Muscle of back (tissue), 3 donors: ENCODE measurements at regions not wholly inside any gene's neighbourhood (a gene's known extent, or its start where the extent isn't known, plus 50 kb on each side); places are given as distances from the start of the nearest gene placed in this dataset.

Source experiments
- DNase-seq, 3 donors: peaks; one replicate each; pipeline versions ENCODE4 v3.0.0 to v3.0.0-alpha.2; 2013

DNA sequence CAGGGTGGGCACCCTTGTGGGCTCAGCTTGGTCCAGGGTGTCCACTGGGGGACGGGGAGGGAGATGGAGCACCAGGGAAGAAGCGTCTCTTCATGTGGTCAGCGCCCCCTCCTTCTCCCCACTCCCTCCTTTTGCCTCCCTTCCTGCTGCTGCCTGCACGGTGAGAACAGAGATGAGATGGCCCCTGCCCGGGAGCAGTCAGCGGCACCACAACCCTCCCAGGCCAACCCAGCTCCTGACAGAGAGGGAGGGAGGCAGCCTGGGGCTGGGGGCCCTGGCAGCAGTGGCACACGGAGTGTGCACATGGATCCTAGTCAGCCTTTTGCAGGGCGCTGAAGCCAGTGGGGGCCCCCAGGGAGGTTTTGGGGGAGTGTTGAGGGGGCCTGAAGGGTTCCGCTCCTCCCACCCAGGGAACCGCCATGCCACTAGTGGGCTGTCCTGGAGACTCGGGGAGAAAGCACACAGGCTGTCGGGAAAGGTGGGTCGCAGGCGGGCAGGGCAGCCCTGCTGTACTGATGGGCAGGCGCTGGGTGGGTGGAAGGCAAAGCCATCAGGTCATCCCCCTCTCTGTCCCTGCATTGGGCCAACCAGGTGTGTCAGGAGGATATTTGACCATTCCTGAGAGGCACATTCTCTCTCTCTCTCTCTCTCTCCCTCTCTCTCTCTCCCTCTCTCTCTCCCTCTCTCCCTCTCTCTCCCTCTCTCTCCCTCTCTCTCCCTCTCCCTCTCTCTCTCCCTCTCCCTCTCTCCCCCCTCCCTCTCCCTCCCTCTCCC is 94.3 kb upstream of the BHLHE23 start:
- DNase-seq = no peak

DNA sequence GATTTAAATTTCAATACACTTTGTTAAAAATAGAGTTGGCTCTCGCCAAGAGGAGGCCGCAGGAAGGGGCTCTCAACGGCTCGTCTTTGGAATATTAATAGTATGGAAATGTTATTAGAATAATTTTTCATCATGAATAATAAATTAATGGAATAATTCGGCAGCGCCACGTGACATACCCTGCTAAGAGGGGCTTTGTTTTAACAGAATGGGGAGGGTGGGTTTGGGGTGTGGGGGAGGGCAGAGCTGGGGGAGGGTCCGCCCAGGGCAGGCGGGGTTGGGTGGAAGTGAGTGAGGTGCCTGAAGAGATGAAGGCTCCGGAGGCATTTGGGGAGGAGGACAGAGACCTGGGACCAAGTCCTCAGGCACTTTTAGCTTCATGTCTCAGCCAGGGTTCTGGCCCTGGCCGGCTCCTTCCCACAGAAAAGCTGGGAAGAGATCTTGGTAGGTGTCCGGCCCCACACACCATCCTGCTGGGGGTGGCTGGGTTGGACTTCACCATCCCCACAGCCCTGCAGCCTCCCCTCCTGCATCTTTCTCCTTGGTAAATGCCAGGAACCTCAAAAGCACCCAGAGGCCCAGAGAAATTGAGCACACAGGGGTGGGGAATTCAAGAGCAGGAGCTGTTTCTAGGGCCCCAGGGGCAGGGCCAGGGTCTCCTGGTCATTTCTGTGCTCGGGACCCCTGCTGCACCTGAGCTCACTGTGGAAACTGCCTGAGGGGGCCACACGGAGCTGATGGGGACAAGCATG is 93.6 kb upstream of the BHLHE23 start:
- DNase-seq = no peak

DNA sequence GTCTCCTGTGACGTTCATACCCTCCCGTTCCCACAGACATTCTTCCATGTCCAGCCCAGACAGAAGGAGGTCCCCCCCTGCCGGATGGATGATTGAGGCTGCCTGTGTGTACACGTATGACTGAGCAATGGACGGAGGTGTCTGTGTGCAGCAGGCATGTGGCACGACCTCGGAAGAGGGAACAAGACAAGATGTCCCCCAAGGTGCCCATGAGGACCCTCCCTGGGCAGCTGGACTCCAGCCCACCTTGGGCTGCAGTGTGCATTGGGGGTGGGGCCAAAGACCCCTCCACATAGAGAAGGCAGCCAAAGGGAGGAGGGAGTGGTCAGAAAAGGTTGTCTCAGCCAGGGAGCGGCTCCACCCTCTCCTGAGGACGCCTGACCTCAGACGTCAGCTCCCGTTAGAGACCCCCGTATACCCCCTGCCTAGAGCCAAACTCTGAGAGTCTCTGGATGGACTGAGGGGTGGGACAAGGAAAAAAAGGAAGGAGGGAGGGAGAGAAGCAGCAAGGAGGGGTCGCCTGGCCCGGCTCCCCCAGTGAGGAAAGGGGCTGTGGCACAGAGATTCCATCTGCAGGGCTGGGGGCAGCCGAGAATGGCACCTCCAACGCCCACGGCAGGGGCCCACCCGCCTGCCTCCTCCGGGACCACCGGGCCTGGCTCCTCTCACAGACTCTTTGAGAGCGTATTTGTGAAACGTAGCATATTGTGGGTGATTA is 92.9 kb upstream of the BHLHE23 start:
- DNase-seq = no peak

- no peak for DNase-seq
These were observed 91.5 kb upstream of the BHLHE23 start for GRCh38 chr20:63098195-63098810.

- no peak for DNase-seq
These were observed 90.6 kb upstream of the BHLHE23 start for GRCh38 chr20:63097336-63097831.

DNA sequence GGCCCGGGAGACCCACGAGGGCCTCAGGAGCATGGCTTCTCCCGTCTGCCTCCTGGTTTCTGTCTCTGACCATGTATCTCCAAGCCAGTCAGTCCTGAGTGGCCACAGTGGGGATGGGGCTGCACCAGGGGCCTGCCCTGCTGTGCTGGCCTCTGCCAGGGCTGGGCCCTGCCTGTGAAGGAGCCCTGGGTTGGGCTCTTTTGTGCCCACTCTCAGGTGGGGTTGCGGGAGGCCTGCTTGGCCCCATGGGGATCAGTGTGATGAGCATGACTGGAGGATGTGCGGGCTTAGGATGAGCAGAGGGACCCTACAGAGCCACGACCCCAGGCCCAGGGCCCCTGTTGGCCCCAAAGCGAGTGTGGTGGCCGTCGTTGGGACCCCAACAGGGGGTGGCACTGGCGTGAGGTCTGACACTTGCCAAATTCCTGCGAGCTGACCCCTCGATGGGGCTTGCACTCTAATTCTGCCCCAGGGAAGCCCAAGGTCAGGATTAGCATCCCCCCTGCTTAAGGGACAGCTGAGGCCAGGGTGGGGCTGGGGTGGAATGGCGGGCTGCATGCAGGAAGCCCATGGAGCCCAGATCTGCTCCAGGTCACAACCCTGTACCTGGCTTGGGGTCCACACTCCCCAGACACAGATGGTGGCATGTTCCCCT is 90.0 kb upstream of the BHLHE23 start:
- no peak for DNase-seq

- no peak for DNase-seq
These were observed 89.2 kb upstream of the BHLHE23 start for GRCh38 chr20:63095718-63096654.

DNA sequence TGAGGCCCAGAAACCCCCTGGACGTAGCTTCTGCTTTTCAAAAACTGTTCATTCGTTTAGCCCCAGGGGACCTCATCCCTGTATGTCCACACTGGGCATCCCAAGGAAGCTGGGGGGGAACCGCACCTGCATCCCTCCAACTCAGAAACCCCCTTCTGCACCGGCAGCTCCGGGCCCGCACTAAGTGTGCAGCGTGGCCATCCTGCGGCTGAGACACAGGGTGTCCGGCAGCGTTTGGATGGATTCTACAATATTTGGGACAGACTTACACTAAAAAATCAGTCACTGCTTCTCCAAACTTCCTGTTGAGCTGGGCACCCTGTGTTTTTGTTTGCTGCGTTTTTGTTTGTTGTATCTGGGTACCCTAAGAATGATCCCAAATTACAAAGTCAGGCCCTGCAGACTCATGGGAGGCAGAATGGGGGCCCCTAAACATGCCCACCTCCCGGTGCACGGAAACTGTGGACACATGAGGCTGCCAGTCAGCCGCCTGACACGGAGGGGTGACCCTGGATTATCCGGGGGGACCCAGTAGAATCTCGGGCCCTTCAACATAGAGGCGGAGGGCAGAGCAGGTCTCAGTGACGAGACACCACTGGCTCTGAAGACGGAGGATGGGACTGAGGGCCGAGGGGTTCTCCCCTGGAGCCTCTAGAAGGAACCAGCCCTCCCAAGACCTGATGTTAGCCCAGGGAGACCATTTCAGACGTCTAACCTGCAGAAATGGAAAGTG is 88.2 kb upstream of the BHLHE23 start:
- no peak for DNase-seq

DNA sequence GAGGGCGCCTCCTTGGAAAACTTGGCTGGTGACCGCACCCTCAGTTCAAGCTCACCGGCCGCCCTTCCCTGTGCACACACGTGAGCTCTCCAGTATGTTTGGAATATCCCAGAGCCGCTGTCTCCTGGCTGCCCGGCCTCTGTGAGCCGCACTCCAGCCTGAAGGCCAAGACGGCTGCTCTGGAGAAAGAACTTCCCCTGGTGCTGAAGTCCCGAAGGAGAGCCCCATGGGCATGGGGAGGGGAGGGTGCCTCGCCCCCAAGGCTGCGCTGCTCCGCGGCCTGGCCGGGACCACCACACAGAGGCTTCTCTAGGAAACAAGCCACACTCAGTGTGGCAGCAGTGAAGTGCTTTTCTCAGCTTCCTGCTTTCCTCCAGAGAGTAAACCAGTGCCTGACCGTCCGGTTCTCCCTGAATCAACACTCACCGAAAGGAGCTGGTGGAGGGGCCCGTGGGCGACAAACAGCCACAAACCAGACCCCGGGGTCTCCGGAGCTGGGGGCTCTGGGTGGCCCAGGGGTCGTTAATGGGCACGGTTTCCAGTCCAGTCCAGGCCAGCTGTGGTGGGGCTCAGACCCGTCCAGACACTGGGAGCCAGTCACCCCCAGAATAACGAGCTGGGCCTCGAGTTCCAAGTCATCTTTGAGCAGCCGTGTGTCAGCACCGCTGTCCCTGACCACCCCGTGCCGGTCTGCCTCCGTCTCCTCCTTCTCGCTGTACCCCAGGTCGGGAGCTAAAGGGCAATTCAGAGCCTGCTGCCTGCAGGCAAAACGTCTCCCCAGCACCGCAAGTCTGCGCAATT is 87.4 kb upstream of the BHLHE23 start:
- DNase-seq = no peak

DNA sequence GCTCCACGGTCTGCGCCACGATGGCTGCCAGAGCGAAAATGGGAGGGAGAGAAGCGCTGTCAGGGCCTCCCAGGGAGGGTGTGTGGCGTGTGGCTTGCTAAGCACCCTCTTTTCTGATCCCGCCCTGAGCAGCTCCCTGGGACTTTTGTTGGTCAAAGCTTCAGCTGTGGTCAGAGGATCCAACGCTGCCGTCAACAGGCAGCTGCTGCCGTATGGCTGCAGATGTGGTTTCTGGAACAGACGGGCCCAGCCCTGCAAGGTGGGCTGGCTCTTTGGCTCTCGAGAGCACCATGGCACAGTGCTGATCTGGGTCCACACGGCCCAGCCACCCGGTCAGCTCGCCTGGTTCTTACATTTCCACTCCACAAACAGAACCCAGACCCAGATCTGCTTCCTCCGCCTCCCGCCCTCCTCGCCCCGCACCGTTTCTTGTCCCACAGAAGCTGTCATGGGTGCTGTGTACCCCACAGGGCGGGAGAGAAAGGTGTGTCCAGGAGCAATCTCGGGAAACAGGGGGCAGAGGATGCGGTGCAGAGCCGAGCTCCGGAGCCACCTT is 86.0 kb upstream of the BHLHE23 start:
- DNase-seq = no peak

DNA sequence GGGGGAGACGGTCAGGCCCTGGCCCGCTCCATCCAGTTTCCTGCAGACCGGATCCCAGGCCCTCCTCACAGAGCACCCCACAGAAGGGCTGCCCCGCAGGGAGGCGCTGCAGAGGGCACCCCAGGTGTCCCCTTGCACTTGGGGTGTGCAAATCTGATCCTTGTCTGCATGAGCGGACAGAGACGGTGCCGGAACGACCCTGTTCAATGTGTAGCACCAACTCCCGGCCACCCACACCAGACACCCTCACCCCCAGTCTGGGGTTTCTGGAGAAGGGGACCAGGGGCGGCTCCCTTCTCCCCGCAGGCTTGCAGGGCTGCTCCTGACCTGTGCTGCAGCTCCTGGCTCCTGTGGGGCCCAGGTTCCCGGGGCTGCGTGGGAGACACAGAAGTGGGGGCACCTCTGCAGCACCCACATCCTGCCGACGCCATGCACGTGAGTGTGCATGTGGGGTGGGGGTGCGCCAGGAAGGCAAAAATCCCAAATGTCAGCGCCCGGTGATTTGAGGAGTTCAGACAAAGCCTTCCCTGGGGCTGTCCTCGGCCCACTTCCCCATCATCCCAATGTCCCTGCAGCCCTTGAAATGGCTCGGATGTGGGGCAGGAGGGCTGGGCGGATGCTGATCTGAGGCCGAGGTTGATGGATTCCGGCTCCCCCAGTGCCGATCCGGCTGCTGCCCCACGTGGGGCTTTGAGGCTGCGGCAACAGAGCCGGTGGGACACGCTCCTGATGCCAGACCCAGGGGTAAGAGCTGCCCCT is 85.3 kb upstream of the BHLHE23 start:
- no peak for DNase-seq

DNA sequence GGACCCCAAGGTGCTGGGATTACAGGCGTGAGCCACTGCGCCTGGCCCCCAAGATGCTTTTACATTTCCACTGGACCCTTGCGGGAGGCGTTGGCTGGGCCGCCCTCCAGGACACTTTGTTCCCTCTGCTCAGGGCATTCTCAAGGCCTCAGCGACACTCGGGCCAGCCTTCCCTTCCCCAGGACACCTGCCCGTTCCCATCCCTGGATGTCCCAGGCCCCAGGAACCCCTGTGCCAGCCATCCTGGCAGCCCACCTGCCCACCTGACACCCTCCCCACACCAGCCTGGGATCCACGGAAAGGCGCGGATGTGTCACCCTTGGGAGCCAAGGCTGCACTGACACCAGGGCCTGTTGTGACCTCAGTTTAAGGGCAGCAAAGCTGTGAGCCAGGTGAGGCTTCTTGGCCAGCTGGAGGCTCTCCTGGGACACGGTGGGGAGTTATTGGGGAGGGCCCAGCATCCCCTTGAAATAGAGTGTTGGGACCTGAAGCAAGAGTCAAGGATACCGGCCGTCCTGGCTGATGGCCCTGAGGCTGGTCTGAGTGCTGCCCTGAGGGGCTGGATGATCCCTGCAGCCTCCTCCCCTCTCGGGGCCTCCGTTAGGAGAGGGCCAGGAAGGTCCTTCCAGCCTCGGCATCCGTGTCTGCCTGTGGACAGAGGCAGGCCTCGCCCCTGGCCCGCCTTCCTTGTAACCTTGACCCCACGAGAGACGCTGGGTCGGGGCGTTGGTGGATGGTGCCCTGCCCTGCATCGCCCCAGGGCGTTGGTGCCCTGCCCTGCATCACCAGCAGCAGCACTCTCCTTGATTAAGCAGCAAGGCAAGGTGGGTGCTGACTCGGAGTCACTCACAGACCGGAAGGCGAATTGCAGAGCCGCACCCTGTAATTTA is 84.2 kb upstream of the BHLHE23 start:
- DNase-seq = no peak

- no peak for DNase-seq
These were observed 83.3 kb upstream of the BHLHE23 start for GRCh38 chr20:63090052-63090451.

DNA sequence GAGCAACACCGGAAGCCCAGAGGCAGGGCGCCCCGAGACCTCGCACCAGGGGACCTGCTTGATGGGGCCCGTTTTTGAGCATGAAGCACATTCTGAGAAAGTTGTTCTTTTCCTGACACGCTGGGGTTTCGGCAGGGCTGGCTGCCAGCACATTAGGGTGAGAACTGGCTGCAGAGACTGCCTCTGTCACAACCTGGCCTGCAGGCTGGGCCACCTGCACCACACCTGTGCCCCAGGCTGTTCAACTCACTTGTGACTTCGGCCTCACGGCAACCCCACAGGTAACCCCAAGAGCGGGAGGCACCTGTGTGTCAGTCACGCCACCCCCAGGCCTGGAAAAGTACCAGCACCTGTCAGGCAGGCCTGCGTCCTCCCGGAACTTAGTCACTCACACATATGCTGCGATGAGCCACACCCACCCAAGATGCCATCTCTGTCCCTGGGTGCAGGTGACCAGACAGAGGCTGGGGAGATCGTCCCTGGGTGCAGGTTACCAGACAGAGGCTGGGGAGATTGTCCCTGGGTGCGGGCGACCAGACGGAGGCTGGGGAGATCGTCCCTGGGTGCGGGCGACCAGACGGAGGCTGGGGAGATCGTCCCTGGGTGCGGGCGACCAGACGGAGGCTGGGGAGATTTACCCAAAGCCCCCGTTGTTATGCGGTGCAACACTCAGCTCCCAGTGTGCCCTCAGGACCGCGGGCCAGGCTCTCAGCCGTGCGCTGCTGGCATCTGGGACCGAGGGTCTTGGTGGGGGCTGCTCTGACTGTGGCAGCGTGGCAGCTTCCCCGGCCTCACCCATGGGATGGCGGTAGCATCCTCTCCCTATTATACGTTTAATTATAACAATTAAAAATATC is 82.5 kb upstream of the BHLHE23 start:
- no peak for DNase-seq

- DNase-seq = no peak
These were observed 81.3 kb upstream of the BHLHE23 start for GRCh38 chr20:63087872-63088680.
